H9 (cell line): ENCODE measurements at regions not wholly inside any gene's neighbourhood (a gene's known extent, or its start where the extent isn't known, plus 50 kb on each side); places are given as distances from the start of the nearest gene placed in this dataset.

Experiments
- DNase-seq: peaks from one replicate; pipeline ENCODE4 v3.0.0-alpha.2; 2017
- H2AFZ ChIP-seq: one replicate; pipeline ENCODE4 v1.6.1; 2013; ENCODE audit warnings: mild to moderate bottlenecking, low read length, control low read depth, moderate library complexity
- H2AK5ac ChIP-seq: 2 replicates; pipeline ENCODE4 v1.6.1; 2013; ENCODE audit warnings: low read length, control low read depth, mixed read lengths; ENCODE audit not compliant: insufficient read length
- H2BK120ac ChIP-seq: one replicate; pipeline ENCODE4 v1.6.1; 2013; ENCODE audit warnings: low read depth, mild to moderate bottlenecking, low read length, control low read depth, inconsistent platforms; ENCODE audit not compliant: poor library complexity, severe bottlenecking
- H2BK12ac ChIP-seq: 2 replicates; pipeline ENCODE4 v1.6.1; 2013; ENCODE audit warnings: low read length, control low read depth, mixed read lengths, low read depth; ENCODE audit not compliant: insufficient read length
- H2BK15ac ChIP-seq: 2 replicates; pipeline ENCODE4 v1.6.1; 2013; ENCODE audit warnings: low read depth, low read length, control low read depth
- H2BK20ac ChIP-seq: one replicate; pipeline ENCODE4 v1.6.1; 2013; ENCODE audit warnings: low read depth, mild to moderate bottlenecking, low read length, control low read depth, inconsistent platforms; ENCODE audit not compliant: poor library complexity, severe bottlenecking
- H2BK5ac ChIP-seq: 2 replicates; pipeline ENCODE4 v1.6.1; 2013; ENCODE audit warnings: low read length, control low read depth, mixed read lengths; ENCODE audit not compliant: insufficient read length
- H3K14ac ChIP-seq: 2 replicates; pipeline ENCODE4 v1.6.1; 2013; ENCODE audit warnings: low read length, control low read depth; ENCODE audit not compliant: insufficient read depth
- H3K18ac ChIP-seq: 2 replicates; pipeline ENCODE4 v1.6.1; 2013; ENCODE audit warnings: low read depth, mild to moderate bottlenecking, mixed read lengths, low read length, control low read depth; ENCODE audit not compliant: insufficient read length
- H3K23ac ChIP-seq: 2 replicates; pipeline ENCODE4 v1.6.1; 2013; ENCODE audit warnings: low read length, control low read depth, mixed read lengths, low read depth; ENCODE audit not compliant: insufficient read length
- H3K23me2 ChIP-seq: 2 replicates; pipeline ENCODE4 v1.6.1; 2013; ENCODE audit warnings: low read depth, mild to moderate bottlenecking, mixed read lengths, low read length, control low read depth; ENCODE audit not compliant: insufficient read length, poor library complexity, severe bottlenecking
- H3K27ac ChIP-seq: 2 replicates; pipeline ENCODE4 v1.5.1; 2013; ENCODE audit warnings: low read length, control low read depth, mixed read lengths, low read depth; ENCODE audit not compliant: insufficient read length
- H3K27me3 ChIP-seq: 2 replicates; pipeline ENCODE4 v1.6.1; 2013; ENCODE audit warnings: low read length, control low read depth, inconsistent platforms; ENCODE audit not compliant: insufficient read depth
- H3K4ac ChIP-seq: 2 replicates; pipeline ENCODE4 v1.6.1; 2013; ENCODE audit warnings: low read depth, mild to moderate bottlenecking, control low read depth, inconsistent platforms, low read length, moderate library complexity
- H3K4me1 ChIP-seq: 2 replicates; pipeline ENCODE4 v1.6.1; 2013; ENCODE audit warnings: low read length, control low read depth, inconsistent platforms; ENCODE audit not compliant: insufficient read depth
- H3K4me2 ChIP-seq: 2 replicates; pipeline ENCODE4 v1.6.1; 2013; ENCODE audit warnings: low read length, control low read depth, mixed read lengths; ENCODE audit not compliant: insufficient read length, insufficient read depth
- H3K56ac ChIP-seq: 2 replicates; pipeline ENCODE4 v1.6.1; 2013; ENCODE audit warnings: low read depth, mild to moderate bottlenecking, mixed read lengths, low read length, control low read depth; ENCODE audit not compliant: insufficient read length
- H3K79me1 ChIP-seq: 2 replicates; pipeline ENCODE4 v1.6.1; 2013; ENCODE audit warnings: low read depth, mild to moderate bottlenecking, moderate library complexity, low read length, control low read depth, inconsistent platforms; ENCODE audit not compliant: insufficient read depth, poor library complexity, severe bottlenecking
- H3K79me2 ChIP-seq: 2 replicates; pipeline ENCODE4 v1.6.1; 2013; ENCODE audit warnings: low read length, control low read depth, inconsistent platforms; ENCODE audit not compliant: insufficient read depth
- H3K9ac ChIP-seq: 2 replicates; pipeline ENCODE4 v1.6.1; 2013; ENCODE audit warnings: low read length, control low read depth, mixed read lengths; ENCODE audit not compliant: insufficient read length; ENCODE audit errors: extremely low read depth
- H3K9me3 ChIP-seq: one replicate; pipeline ENCODE4 v1.6.1; 2013; ENCODE audit warnings: low read depth, low read length, inconsistent platforms; ENCODE audit not compliant: control insufficient read depth
- H3T11ph ChIP-seq: one replicate; pipeline ENCODE4 v1.6.1; 2013; ENCODE audit warnings: mild to moderate bottlenecking, low read length, control low read depth, inconsistent platforms
- H4K20me1 ChIP-seq: one replicate; pipeline ENCODE4 v1.6.1; 2013; ENCODE audit not compliant: control insufficient read depth, insufficient read length, insufficient read depth
- H4K5ac ChIP-seq: 2 replicates; pipeline ENCODE4 v1.6.1; 2013; ENCODE audit warnings: low read depth, mild to moderate bottlenecking, mixed read lengths, low read length, control low read depth; ENCODE audit not compliant: insufficient read length
- H4K8ac ChIP-seq: replicated peaks from 2 replicates; pipeline ENCODE4 v1.6.1; 2013; ENCODE audit warnings: low read length, control low read depth, mixed read lengths, low read depth; ENCODE audit not compliant: insufficient read length
- H4K91ac ChIP-seq: 2 replicates; pipeline ENCODE4 v1.6.1; 2013; ENCODE audit warnings: low read depth, mild to moderate bottlenecking, moderate library complexity, mixed read lengths, low read length, control low read depth; ENCODE audit not compliant: insufficient read length
- H3K27ac Mint-ChIP-seq, 3 experiments: 2 replicates in 2 of 3; 3 replicates in 1 of 3; pipeline ENCODE4 v1.8.0; 2020 to 2021; ENCODE audit warnings: mixed read lengths in 3 of 3, mild to moderate bottlenecking in 1 of 3, moderate library complexity in 1 of 3
- H3K27me3 Mint-ChIP-seq: 2 replicates; pipeline ENCODE4 v1.8.0; 2021; ENCODE audit warnings: low read depth, mild to moderate bottlenecking, moderate library complexity, mixed read lengths
- H3K36me3 Mint-ChIP-seq, 3 experiments: 2 replicates in 2 of 3; 3 replicates in 1 of 3; pipeline ENCODE4 v1.8.0; 2020 to 2021; ENCODE audit warnings: low read depth in 3 of 3, mixed read lengths in 3 of 3; ENCODE audit not compliant: insufficient read depth in 1 of 3
- H3K4me1 Mint-ChIP-seq, 2 experiments: 2 replicates each; pipeline ENCODE4 v1.8.0; 2020; ENCODE audit warnings: mixed read lengths in 2 of 2
- H3K4me3 Mint-ChIP-seq, 2 experiments: 2 replicates in 1 of 2; 3 replicates in 1 of 2; pipeline ENCODE4 v1.8.0; 2020 to 2021; ENCODE audit warnings: mild to moderate bottlenecking in 2 of 2, mixed read lengths in 2 of 2, moderate library complexity in 1 of 2
- H3K9me3 Mint-ChIP-seq, 2 experiments: 2 replicates in 1 of 2; 3 replicates in 1 of 2; pipeline ENCODE4 v1.8.0; 2020; ENCODE audit warnings: mild to moderate bottlenecking in 2 of 2, mixed read lengths in 2 of 2, moderate library complexity in 1 of 2
- CTCF ChIP-seq: fragments of 200-600 bp; sonication (generic); conservative IDR thresholded peaks from 3 replicates; pipeline ENCODE4 v1.8.0; 2021; ENCODE audit warnings: antibody characterized with exemption, mild to moderate bottlenecking
- WGBS: extraction: QIAGEN DNeasy Blood & Tissue Kit; methylation state at CpG from one replicate; pipeline ENCODE4 v1.1.7; 2013; ENCODE audit warnings: missing lambda C conversion rate, low lambda C conversion rate, mixed read lengths; ENCODE audit not compliant: insufficient read length; ENCODE audit errors: extremely low coverage; 5-methylcytosine and 5-hydroxymethylcytosine counted together

GRCh38 chr7:52539414-52539813, 496.0 kb upstream of the POM121L12 start:
- Histone ChIP-seq H2BK120ac (no peak overlapping the region), H2AK5ac (no peak overlapping the region), H3K79me2 (no peaks in the 10 kb centered on the region), H3K79me1 (no peaks in the 10 kb centered on the region), H3K4me1 (no peaks in the 10 kb centered on the region), H4K5ac (no peak overlapping the region), H3K23me2 (no peaks in the 10 kb centered on the region), H4K8ac (no peak overlapping the region), H3K9ac (no peak overlapping the region), H3T11ph (no peak overlapping the region), H3K4ac (no peak overlapping the region), H3K14ac (no peak overlapping the region), H2BK5ac (no peak overlapping the region), H4K20me1 (no peaks in the 10 kb centered on the region), H2BK20ac (no peak overlapping the region), H2BK15ac (no peak overlapping the region), H3K4me2 (no peak overlapping the region), H3K56ac (no peak overlapping the region), H3K27ac (no peak overlapping the region), H2BK12ac (no peak overlapping the region), H3K23ac (no peak overlapping the region), H3K27me3 (no peaks in the 10 kb centered on the region), H4K91ac (no peak overlapping the region), H3K18ac (no peak overlapping the region), H3K9me3 (no peaks in the 10 kb centered on the region), H2AFZ (no peak overlapping the region)
- DNase-seq = no peak
- Mint-ChIP-seq H3K9me3 (peaks cover 18 to 20% of the 10 kb centered on the region in 2 experiments), H3K27me3 (no peaks in the 10 kb centered on the region), H3K4me1 (peaks cover 20 to 26% of the 10 kb centered on the region in 2 experiments), H3K27ac (no peak overlapping the region; a peak in 1 of 7 replicates), H3K36me3 (peaks cover 21 to 43% (median 25%) of the 10 kb centered on the region in 3 experiments), H3K4me3 (no peak overlapping the region)
- TF ChIP-seq CTCF = no peak
- no CpG with 5 or more reads among the region's 3 CpGs for WGBS
